Kidney (tissue), 13 donors: ENCODE measurements at regions not wholly inside any gene's neighbourhood (a gene's known extent, or its start where the extent isn't known, plus 50 kb on each side); places are given as distances from the start of the nearest gene placed in this dataset.
A peak's percentile ranks its signal among the peaks of the same experiment; 100 is the strongest.

Source experiments
- DNase-seq, 5 donors: peaks; one replicate each; pipeline ENCODE4 v3.0.0-alpha.2; 2013 to 2020
- FAIRE-seq: peaks from 2 replicates; lab custom pipeline; 2012; peaks lifted over from hg19 to GRCh38; lab: Jason Lieb, UNC
- H3K27ac ChIP-seq, 2 donors: one replicate each; pipeline ENCODE4 v1.7.0; 2013; ENCODE audit warnings: low read depth in 2 of 2, low read length in 2 of 2, inconsistent platforms in 1 of 2
- H3K27me3 ChIP-seq: one replicate; pipeline ENCODE4 v1.7.1; 2013; ENCODE audit warnings: low read length, inconsistent platforms; ENCODE audit not compliant: control insufficient read depth, insufficient read depth
- H3K36me3 ChIP-seq, 3 donors: one replicate each; pipeline versions ENCODE4 v1.7.0 to v1.7.1; 2013; ENCODE audit warnings: low read length in 3 of 3, control low read depth in 1 of 3, inconsistent platforms in 1 of 3; ENCODE audit not compliant: insufficient read depth in 3 of 3, control insufficient read depth in 2 of 3
- H3K4me1 ChIP-seq, 3 donors: one replicate each; pipeline versions ENCODE4 v1.7.0 to v1.7.1; 2013; ENCODE audit warnings: low read length in 3 of 3, inconsistent platforms in 1 of 3, low read depth in 1 of 3; ENCODE audit not compliant: control insufficient read depth in 2 of 3, insufficient read depth in 2 of 3
- H3K4me3 ChIP-seq, 3 donors: one replicate each; pipeline versions ENCODE4 v1.7.0 to v1.8.1; 2013; ENCODE audit warnings: low read length in 3 of 3, control low read depth in 1 of 3, inconsistent platforms in 1 of 3
- H3K9ac ChIP-seq, 3 donors: one replicate each; pipeline versions ENCODE4 v1.7.0 to v1.7.1; 2013; ENCODE audit warnings: low read length in 3 of 3, control low read depth in 1 of 3, inconsistent platforms in 1 of 3
- H3K9me3 ChIP-seq, 3 donors: one replicate each; pipeline versions ENCODE4 v1.7.0 to v1.7.1; 2013; ENCODE audit warnings: low read length in 3 of 3, control low read depth in 1 of 3, inconsistent platforms in 1 of 3; ENCODE audit not compliant: control insufficient read depth in 2 of 3, insufficient read depth in 1 of 3
- intact Hi-C: fragments of 100-400 bp; cut with DNase I; formaldehyde crosslinking; loops from one replicate; pipeline ENCODE4 v1.11.1; 2022
- TF ChIP-seq, protein P1 (sequence below): IDR thresholded peaks from 3 replicates; pipeline ENCODE4 v1.5.1; 2012; ENCODE audit warnings: mild to moderate bottlenecking, moderate library complexity, borderline replicate concordance; ENCODE audit not compliant: insufficient read depth; ENCODE audit errors: extremely low read depth
- donor health status: control.
- donor health status: control.
- donor health status: control.
- donor health status: control.
- donor health status: control.
- donor health status: DM: yes; HTN: yes; CAD: no.
- donor health status: Normal renal cell carcinoma (clear cell type).

DNA sequence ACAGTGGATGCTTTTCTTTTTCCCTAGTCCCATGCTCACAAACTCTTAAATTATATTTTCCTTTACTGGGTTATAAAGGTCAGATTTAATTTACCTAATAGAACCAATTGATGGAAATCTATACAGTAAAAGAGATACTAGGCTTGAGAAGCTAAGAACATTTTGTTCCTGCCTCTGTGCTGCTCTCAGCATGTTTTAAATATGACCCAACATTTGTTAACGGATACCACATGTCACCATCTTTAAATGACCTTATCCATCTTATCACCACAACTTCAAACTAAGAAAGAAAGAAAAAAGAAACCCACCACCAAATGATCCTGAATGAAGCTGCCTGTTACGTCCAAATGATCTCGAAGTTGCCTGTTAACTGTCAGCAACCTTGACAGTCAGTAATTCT is 334.7 kb upstream of the ZNF608 start:
- Histone ChIP-seq H3K4me3 (no peak overlapping the region), H3K9ac (no peak overlapping the region), H3K9me3 (no peaks in the 10 kb centered on the region), H3K4me1 (no peaks in the 10 kb centered on the region), H3K36me3 (no peaks in the 10 kb centered on the region), H3K27me3 (no peaks in the 10 kb centered on the region), H3K27ac (no peak overlapping the region)
- DNase-seq: no peak
- FAIRE-seq: no peak
- intact Hi-C loops: no loop called here
- TF ChIP-seq, protein P1, sequence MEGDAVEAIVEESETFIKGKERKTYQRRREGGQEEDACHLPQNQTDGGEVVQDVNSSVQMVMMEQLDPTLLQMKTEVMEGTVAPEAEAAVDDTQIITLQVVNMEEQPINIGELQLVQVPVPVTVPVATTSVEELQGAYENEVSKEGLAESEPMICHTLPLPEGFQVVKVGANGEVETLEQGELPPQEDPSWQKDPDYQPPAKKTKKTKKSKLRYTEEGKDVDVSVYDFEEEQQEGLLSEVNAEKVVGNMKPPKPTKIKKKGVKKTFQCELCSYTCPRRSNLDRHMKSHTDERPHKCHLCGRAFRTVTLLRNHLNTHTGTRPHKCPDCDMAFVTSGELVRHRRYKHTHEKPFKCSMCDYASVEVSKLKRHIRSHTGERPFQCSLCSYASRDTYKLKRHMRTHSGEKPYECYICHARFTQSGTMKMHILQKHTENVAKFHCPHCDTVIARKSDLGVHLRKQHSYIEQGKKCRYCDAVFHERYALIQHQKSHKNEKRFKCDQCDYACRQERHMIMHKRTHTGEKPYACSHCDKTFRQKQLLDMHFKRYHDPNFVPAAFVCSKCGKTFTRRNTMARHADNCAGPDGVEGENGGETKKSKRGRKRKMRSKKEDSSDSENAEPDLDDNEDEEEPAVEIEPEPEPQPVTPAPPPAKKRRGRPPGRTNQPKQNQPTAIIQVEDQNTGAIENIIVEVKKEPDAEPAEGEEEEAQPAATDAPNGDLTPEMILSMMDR: no peak

DNA sequence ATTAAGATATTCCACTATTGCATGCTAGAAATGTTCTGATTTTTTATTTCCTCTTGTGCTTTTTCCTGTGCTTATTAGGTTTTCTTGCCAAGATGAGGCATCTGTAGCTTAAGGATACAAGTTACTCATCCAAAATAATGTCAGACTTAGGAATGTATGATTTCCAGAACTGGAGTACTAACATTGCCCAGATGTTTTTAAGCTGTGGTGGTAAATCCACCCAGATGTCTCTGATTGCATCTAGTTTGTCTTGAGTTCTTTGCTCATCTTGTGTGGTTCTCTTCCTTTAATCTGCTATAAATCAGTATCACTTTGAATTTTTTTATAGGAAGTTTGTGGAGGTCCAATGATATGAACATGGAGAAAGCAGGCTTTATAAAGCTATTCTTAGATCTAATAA is 337.5 kb upstream of the ZNF608 start:
- FAIRE-seq (no peak), DNase-seq (peak in 2 of 5 donors; percentile 9 to 28)
- Histone ChIP-seq H3K27ac (no peak overlapping the region), H3K27me3 (no peaks in the 10 kb centered on the region), H3K4me1 (no peaks in the 10 kb centered on the region), H3K36me3 (no peaks in the 10 kb centered on the region), H3K4me3 (no peak overlapping the region), H3K9ac (no peak overlapping the region), H3K9me3 (no peaks in the 10 kb centered on the region)
- TF ChIP-seq, protein P1: no peak
- intact Hi-C loops: no loop called here

DNA sequence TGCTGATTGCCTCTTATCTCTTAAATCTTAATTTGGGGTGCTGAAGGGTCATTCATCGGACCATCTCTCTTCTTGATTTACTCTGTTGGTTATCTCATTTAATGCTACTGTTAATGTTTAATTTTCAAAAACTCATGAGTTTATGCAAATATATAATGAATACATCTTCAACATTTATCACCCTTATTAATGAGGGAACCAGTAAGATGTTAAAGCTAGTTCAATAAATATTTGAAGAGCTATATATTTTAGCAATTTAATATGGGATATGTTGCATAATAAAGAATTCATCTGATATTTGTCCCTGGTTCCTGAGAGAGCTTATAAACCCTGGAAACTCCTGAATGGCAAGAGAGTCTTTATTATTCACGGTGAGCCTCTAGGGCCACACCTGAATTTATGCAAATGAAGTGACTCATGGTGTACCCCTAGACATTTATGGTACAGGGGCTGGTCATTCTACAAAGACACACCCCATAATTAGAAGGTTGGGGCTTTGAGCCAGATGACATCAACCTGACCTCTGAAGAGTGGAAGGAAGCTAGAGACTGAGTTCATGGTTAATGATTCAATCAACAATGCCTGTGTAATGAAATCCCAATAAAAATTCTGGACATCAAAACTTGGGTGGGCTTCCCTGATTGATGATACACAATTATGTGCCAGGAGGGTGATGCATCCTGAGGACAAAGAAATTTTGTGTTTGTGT is 339.5 kb upstream of the ZNF608 start:
- TF ChIP-seq, protein P1: no peak
- Histone ChIP-seq H3K36me3 (no peaks in the 10 kb centered on the region), H3K27me3 (no peaks in the 10 kb centered on the region), H3K4me1 (no peaks in the 10 kb centered on the region), H3K9me3 (no peaks in the 10 kb centered on the region), H3K9ac (no peak overlapping the region), H3K27ac (no peak overlapping the region), H3K4me3 (no peak overlapping the region)
- intact Hi-C loops: no loop called here
- FAIRE-seq (no peak), DNase-seq (no peak)
